Esophagus mucosa (tissue), 1 donor: ENCODE measurements at regions not wholly inside any gene's neighbourhood (a gene's known extent, or its start where the extent isn't known, plus 50 kb on each side); places are given as distances from the start of the nearest gene placed in this dataset.
A peak's percentile ranks its signal among the peaks of the same experiment; 100 is the strongest.

ENCODE experiments used
- ATAC-seq: fragments of 200-7000 bp; cut with Tn5 transposase; one replicate; pipeline ENCODE4 v1.9.1; 2020
- donor health status: DM: yes; HTN: yes; CAD: no.

- no peak for ATAC-seq
Measured at GRCh38 chr9:86722706-86723075, 224.6 kb downstream of the GAS1 start.

GRCh38 chr9:86721843-86722705 lies 225.2 kb downstream of the GAS1 start:
- ATAC-seq, result peak; percentile 44

- ATAC-seq, result no peak
Measured at GRCh38 chr9:86721226-86721781, 226.0 kb downstream of the GAS1 start.

DNA sequence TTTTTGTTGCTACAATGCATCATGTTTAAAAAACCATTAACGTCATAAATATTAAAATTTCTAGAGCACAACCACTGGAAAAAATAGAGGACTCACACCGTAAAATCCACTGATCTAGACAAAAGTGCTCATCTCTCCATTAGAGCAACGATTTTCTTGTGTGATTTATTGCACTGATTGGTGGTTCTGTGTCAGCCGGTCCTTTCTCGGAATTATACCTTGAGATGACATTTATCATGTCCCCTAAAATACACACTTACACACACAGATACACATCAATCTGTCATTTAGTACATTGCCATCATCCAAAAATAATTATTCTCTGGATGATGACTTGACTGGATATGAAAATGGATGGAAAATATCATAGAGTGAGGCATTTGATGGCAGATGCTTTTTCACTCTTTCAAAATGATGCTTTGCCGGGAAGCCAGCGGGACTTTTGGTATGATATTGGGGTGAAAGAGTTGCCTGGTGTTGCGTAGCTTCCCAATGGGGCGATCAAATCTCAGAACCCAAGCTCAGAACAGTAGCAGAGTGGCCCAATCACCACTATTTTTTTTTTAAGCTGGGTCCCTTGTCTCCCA lies 226.6 kb downstream of the GAS1 start:
- ATAC-seq, result no peak

GRCh38 chr9:86718388-86719049 lies 228.8 kb downstream of the GAS1 start:
- ATAC-seq, result no peak

DNA sequence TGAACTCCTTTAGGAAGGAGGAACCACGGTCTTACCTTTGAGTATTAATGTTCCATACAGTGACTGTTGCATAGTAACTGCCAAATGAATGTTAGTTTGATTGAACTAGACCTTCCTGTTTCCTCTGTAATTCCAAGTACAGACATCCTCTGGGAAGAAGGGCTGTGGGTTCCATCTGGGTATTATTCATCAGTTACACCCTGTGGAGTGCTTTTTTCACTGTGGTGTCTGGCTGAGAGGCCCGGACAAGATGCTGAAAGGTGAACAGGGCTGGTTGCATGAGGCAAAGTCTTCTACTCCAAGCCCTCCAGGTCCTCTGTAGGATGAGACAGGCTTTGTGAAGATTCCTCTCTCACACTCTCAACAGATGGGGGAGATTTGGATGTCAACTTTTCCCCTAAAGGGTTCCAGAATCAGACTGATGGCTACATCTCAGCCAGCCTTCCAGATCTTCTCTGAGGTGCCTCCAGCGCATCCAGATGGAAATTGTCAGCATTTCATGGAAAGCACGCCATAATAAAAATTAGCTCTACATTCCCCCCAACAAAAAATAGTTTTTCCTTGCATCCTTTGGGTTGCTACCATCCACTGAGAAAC lies 230.9 kb downstream of the GAS1 start:
- ATAC-seq, result no peak

DNA sequence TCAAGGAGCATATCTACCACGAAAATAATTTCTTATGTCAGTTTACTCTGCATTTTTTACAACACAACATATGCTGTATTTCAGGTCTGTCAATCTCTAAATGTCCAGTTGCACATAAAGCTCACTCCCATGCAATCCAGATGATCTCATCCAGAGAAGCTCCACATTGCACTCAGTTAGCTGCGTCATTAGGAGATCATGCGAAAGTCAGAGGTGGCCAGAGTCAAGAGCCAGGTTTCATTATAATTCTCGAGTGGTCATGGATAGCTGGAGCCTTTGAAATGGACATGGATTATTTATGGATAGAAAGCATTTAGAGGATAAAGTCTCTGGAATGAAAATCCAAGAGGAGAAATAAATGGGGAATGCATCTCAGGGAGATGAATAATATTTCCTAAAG lies 232.3 kb downstream of the GAS1 start:
- ATAC-seq, result no peak

- ATAC-seq, result no peak
Measured at GRCh38 chr9:86713970-86714369, 233.3 kb downstream of the GAS1 start.

DNA sequence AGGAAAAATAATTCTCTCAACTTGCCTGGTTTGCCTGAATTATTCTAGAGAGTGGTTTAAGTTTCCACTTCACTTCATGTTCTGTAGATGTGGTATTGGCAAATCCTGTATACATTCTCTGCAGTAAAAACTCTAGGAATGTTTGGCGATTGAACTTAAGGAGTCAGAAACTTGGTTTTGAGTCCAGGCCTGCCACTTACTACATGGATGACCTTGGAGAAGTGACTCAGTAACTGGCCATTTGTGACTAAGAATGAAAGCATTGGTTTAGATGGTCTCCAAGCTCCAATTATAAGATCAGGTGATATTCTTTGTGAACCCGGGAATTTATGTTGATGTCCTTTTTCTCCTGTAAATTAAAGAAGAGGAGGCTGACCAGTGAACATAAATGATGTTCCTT lies 233.8 kb downstream of the GAS1 start:
- ATAC-seq, result no peak

GRCh38 chr9:86708918-86709835 lies 238.1 kb downstream of the GAS1 start:
- no peak for ATAC-seq

GRCh38 chr9:86707932-86708510 lies 239.3 kb downstream of the GAS1 start:
- no peak for ATAC-seq

DNA sequence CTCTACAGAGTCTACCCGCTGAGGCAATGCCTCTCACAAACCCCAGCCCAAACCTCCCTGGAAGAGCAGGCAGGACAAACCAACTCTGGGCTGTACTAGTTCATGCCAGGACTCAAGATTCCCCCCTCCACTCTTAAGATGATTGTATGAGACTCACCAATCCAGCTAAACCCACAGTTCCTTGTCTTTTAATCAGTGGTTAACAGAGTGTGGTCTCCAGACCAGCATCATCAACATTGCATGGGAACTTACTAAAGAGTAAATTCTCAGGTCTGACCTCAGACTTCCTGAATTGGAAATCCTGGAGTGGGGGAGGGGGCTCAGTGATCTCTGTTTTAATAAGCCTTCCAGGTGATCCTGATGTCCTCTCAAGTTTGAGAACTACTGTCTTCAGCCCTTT lies 240.9 kb downstream of the GAS1 start:
- ATAC-seq, result no peak

DNA sequence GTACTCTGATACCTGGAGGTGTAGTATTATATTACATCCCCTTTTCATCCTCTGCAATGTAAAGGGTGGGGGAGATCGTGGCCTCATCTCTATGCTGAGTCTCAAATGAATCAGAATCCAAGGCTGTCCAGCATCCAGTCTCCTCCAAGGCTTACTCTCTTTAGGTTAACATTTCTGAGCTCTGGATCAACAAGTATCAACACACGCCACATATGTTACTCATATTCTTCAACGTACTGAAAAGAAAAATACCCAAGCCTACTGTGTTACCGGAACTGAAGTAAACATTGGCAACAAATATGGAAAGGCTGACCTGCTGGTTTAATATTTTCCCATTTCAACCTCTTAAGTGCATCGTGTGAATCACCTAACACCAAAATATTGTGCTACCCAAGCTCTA lies 241.8 kb downstream of the GAS1 start:
- no peak for ATAC-seq

GRCh38 chr9:86703346-86703745 lies 244.0 kb downstream of the GAS1 start:
- no peak for ATAC-seq

DNA sequence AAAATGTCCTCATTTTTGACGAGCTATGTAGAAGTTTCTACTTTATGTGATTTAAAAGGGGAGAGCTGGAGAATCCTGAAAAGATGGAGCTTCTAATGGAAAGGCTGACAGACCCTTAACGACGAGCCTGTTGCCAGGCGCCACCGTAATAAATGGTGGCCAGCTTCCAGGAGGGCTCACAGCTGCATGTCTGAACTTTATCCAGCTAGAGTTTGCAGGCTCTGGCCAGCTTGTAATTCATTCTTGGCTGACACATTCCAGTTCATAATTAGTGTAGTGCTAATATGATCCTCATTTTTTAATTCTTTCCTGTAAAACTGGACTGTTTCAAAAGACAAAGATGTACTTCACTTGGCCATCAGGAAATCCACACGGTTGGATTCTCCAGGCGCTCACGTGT lies 246.7 kb downstream of the GAS1 start:
- ATAC-seq, result no peak

GRCh38 chr9:86697999-86698398 lies 249.3 kb downstream of the GAS1 start:
- no peak for ATAC-seq

DNA sequence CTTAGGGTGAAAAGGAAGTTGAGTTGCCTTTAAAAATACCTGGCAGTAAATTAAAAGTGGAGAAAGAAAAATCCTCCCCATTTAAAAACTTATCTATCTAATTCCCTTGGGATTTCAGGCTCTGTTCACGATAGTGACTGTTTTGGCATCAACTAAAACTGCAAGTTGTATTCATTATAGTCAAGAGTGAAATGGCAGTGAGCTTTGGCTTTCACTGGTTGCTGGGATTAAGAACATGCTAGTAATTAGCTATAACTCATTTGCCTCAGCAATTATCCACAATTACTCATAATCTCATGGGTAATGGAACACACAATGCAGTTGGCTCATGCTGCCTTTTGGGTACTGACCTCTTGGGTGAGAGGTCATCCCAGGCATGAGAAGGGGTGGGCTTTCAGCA lies 250.1 kb downstream of the GAS1 start:
- no peak for ATAC-seq

DNA sequence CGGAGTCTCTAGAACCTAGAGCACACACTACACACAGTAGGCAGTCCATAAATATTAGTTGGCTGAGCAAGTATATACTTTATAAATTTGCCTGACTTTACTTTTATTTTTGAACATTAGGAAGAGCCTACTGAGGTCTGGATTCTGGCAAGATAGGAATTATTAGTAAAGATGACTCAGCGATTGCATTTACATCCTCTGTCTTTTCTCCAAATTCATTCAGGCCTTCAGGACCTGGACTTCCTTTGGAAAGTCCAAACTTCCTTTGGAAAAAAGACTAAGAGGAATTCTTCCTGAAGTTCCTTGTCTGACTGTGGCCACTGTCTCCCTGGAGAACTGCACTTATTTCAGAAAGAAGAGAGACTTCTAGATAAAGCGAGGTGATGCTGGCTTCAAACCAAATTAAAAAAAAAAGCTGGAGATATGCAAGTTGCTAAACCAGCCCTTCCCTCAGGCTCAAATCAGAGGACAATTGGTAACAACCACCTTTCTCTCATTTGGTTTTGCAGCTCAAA lies 251.3 kb downstream of the GAS1 start:
- ATAC-seq, result no peak

DNA sequence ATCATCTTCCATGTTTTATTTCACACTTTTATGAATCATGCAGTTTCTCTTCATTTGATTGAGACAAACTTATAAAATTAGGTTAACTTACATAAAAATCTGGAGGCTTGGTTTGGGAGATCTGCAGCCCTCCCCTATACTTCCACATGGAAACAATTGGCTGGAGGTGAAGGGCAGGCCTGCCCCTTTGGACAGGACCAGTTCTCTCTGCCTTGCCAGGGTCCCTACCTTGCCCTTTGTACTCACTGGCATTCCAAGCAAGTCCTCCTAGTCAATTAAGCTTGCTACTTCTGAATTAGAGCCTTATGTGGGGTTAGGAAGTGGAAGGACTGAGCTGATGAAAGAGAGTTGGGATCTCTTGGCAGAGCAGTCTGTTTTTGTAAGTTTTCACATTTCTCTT lies 257.3 kb downstream of the GAS1 start:
- no peak for ATAC-seq

DNA sequence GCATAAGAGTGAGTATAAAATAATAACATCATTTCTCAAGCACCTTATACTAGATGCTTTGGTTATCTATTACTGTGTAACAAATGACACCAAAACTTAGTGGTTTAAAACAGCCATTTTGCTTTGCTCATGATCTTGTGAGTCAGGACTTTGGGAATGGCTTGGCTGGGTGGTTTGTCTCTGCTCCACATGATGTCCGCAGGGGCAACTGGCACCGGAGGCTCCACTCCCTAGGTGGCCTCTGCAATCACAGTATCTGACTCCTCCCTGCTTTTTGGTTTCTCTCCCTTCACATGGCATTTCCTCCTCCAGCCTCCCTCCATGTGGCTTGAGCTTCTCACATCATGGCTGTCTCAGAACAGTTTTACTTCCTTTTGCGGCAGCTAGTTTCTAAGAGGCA lies 259.5 kb downstream of the GAS1 start:
- ATAC-seq, result no peak

DNA sequence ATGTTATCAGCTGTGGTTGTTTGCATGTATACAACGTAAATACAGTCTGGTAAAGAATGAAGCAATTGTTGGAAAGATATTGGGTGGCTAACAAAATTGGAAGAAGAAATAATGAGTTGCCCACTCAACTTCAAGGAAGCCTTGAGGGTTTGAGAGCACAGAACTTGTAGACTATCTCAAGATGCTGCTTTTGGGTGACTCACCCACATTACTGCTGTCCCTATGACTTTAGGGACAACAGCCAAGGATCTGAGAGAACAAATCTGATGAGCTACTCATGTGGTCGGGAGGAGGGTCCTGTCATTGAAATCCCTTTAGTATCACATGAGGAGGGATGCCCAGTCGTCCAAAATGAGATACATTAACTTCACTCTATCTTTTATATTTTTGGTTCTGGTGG lies 261.8 kb downstream of the GAS1 start:
- ATAC-seq, result no peak

DNA sequence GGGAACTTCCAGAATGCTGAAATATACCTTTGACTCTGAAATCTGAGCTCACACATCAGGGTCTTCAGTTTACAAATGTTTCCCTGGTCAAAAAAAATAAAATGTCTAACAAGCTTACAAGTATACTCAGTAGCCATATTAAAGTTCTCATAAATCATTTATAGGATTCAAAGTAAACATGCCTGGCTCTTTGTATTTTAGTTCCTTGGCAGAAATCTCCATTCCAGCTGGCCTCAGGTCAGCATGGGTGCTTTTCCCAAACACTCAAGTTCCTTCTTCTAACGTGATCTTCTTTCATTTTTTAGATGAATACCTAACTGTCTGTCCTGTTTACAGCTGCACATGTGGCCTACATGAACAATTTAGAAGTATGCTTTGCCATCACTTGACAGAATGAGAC lies 263.2 kb downstream of the GAS1 start:
- ATAC-seq, result no peak
